Aorta (tissue), 5 donors: ENCODE measurements at regions not wholly inside any gene's neighbourhood (a gene's known extent, or its start where the extent isn't known, plus 50 kb on each side); places are given as distances from the start of the nearest gene placed in this dataset.
"Not testable (repeated sequence)": the region's sequence is repeated elsewhere in the genome, so short reads cannot be mapped to it uniquely, and the experiment has no call there.

Experiments used
- ATAC-seq: fragments of 200-7000 bp; cut with Tn5 transposase; one replicate; pipeline ENCODE4 v1.9.1; 2022; ENCODE audit warnings: moderate library complexity; ENCODE audit not compliant: low FRiP score
- DNase-seq, 2 donors: peaks; one replicate each; pipeline ENCODE4 v3.0.0-alpha.2; 2020
- H3K27ac ChIP-seq, 2 donors: one replicate each; pipeline ENCODE4 v1.5.1; 2013; ENCODE audit warnings: low read length in 2 of 2, mild to moderate bottlenecking in 2 of 2, moderate library complexity in 2 of 2, control low read depth in 1 of 2, inconsistent platforms in 1 of 2, low read depth in 1 of 2
- H3K27me3 ChIP-seq, 2 donors: one replicate each; pipeline ENCODE4 v1.6.1; 2013; ENCODE audit warnings: control low read depth in 1 of 2, low read length in 1 of 2, mild to moderate bottlenecking in 1 of 2, moderate library complexity in 1 of 2; ENCODE audit not compliant: insufficient read depth in 2 of 2, control insufficient read depth in 1 of 2
- H3K36me3 ChIP-seq, 2 donors: one replicate each; pipeline ENCODE4 v1.6.1; 2013; ENCODE audit warnings: control low read depth in 1 of 2, low read length in 1 of 2, mild to moderate bottlenecking in 1 of 2; ENCODE audit not compliant: insufficient read depth in 2 of 2, control insufficient read depth in 1 of 2
- H3K4me1 ChIP-seq, 2 donors: one replicate each; pipeline ENCODE4 v1.6.1; 2013; ENCODE audit warnings: low read length in 2 of 2, control low read depth in 1 of 2, mild to moderate bottlenecking in 1 of 2, moderate library complexity in 1 of 2; ENCODE audit not compliant: insufficient read depth in 2 of 2, control insufficient read depth in 1 of 2
- H3K4me3 ChIP-seq, 2 donors: one replicate each; pipeline ENCODE4 v1.5.1; 2013; ENCODE audit warnings: low read length in 2 of 2, control low read depth in 1 of 2, mild to moderate bottlenecking in 1 of 2
- H3K9me3 ChIP-seq: one replicate; pipeline ENCODE4 v1.6.1; 2013; ENCODE audit warnings: mild to moderate bottlenecking, low read length; ENCODE audit not compliant: control insufficient read depth
- WGBS, 2 donors: extraction: QIAGEN DNeasy Blood & Tissue Kit; methylation state at CpG; one replicate each; pipeline ENCODE4 v1.1.7; 2013; 5-methylcytosine and 5-hydroxymethylcytosine counted together
- intact Hi-C, 2 donors: fragments of 100-400 bp; cut with DNase I; formaldehyde crosslinking; loops; one replicate each; pipeline versions ENCODE4 v1.14.2 to v1.15.0; 2022
- donor health status: healthy with polysubstance abuse.
- donor health status: Bipolar disorder and iron deficiency.
- donor health status: DM: no; HTN: no; CAD: no.
- donor health status: DM: no; HTN: no; CAD: no.
- donor health status: DM: yes; HTN: yes; CAD: no.

GRCh38 chr11:100607761-100608160 lies 79.3 kb upstream of the ARHGAP42 start:
- not testable (repeated sequence) for ATAC-seq, DNase-seq

GRCh38 chr11:100612766-100613165 lies 74.3 kb upstream of the ARHGAP42 start:
- intact Hi-C loops = no loop called here
- WGBS, 2 donors = 28 to 35% methylated on average over 2 of the region's 2 CpGs
- ATAC-seq (no peak), DNase-seq (no peak)
- Histone ChIP-seq H3K9me3 (peaks cover 2% of the 10 kb centered on the region), H3K4me1 (no peaks in the 10 kb centered on the region), H3K27me3 (no peaks in the 10 kb centered on the region), H3K4me3 (no peak overlapping the region), H3K36me3 (no peaks in the 10 kb centered on the region), H3K27ac (no peak overlapping the region)

More at GRCh38 chr11:100607761-100608160, 79.3 kb upstream of the ARHGAP42 start:
- H3K4me1 ChIP-seq, H3K27ac ChIP-seq, H3K4me3 ChIP-seq, H3K9me3 ChIP-seq, intact Hi-C loops, H3K27me3 ChIP-seq, H3K36me3 ChIP-seq: not testable (repeated sequence)

DNA sequence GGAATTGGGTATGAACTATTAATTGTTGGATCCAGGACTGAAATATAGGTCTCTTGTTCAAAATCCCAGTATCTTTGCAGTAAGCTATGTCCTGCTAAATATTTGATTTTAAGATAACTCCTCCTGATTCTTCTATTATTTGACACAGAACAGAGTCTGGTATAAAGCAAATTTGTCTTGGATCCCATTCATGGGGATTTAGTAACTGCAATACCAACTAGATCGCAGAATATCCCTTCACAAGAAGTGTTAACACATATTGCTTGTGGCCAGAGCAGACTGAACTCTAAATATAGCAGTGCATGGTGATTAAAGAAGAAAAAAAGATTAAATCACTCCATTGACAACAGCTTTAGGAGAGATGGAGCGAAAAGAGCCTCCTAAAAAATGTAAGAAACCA lies 68.2 kb upstream of the ARHGAP42 start:
- no peak overlapping the region for H3K4me3 ChIP-seq
- no peak overlapping the region for H3K27ac ChIP-seq
- WGBS, 2 donors = 16 to 21% methylated on average over 2 of the region's 2 CpGs
- H3K36me3 ChIP-seq = no peaks in the 10 kb centered on the region
- DNase-seq (no peak), ATAC-seq (no peak)
- H3K9me3 ChIP-seq = peaks cover 6% of the 10 kb centered on the region
- H3K4me1 ChIP-seq = peaks cover 0 to 1% of the 10 kb centered on the region in 2 donors
- intact Hi-C loops = no loop called here
- no peaks in the 10 kb centered on the region for H3K27me3 ChIP-seq

DNA sequence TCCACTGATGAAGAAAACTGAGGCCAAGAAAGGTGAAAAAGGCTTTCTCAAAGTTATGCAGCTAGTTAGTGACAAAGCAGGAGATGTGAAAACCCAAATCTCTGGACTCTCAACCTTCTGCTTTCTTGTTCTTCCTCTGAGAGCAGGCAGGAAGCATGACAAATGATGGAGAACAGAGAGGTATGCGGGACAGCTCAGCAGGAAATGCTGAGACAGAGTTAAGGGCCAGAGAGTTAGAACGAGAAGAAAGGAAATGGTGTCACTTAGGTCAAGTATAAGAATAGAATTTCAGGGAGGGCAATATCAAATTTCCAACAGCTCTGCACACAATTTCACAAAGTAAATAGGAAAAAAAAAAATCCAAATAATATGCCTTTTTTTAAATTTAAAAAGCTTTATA lies 67.6 kb upstream of the ARHGAP42 start:
- Histone ChIP-seq H3K4me3 (no peak overlapping the region), H3K4me1 (peaks cover 0 to 1% of the 10 kb centered on the region in 2 donors), H3K27ac (no peak overlapping the region), H3K9me3 (peaks cover 6% of the 10 kb centered on the region), H3K36me3 (no peaks in the 10 kb centered on the region), H3K27me3 (no peaks in the 10 kb centered on the region)
- intact Hi-C loops = no loop called here
- ATAC-seq (no peak), DNase-seq (no peak)
- WGBS, 2 donors = 6 to 14% methylated on average over 2 of the region's 2 CpGs

DNA sequence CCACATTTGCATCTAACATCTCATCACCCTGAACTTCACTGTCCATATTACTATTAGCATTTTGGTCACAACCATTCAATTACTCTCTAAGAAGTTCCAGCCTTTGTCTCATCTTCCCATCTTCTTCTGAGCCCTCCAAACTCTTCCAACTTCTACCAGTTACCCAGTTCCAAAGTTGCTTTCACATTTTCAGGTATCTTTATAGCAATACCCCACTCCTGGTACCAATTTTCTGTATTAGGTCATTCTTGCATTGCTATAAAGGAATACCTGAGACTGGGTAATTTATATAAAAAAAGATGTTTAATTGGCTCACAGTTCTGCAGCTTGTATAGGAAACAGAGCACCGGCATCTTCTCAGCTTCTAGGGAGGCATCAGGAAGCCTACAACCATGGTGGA lies 64.7 kb upstream of the ARHGAP42 start:
- DNase-seq (no peak), ATAC-seq (no peak)
- H3K36me3 ChIP-seq = no peaks in the 10 kb centered on the region
- intact Hi-C loops = no loop called here
- peaks cover 6% of the 10 kb centered on the region for H3K9me3 ChIP-seq
- 95 to 100% methylated on average over 1 of the region's 1 CpG for WGBS, 2 donors
- peaks cover 0 to 1% of the 10 kb centered on the region in 2 donors for H3K4me1 ChIP-seq
- H3K27ac ChIP-seq = no peak overlapping the region
- H3K4me3 ChIP-seq = no peak overlapping the region
- H3K27me3 ChIP-seq = no peaks in the 10 kb centered on the region

GRCh38 chr11:100624346-100624745 lies 62.7 kb upstream of the ARHGAP42 start:
- 88 to 92% methylated on average over 2 of the region's 2 CpGs for WGBS, 2 donors
- Histone ChIP-seq H3K27me3 (no peaks in the 10 kb centered on the region), H3K9me3 (peaks cover 6% of the 10 kb centered on the region), H3K27ac (no peak overlapping the region), H3K4me3 (no peak overlapping the region), H3K36me3 (no peaks in the 10 kb centered on the region), H3K4me1 (peaks cover 0 to 1% of the 10 kb centered on the region in 2 donors)
- no peak for DNase-seq
- ATAC-seq = no peak
- intact Hi-C loops = no loop called here

- H3K27me3 ChIP-seq = no peaks in the 10 kb centered on the region
- intact Hi-C loops = no loop called here
- no peaks in the 10 kb centered on the region for H3K4me1 ChIP-seq
- ATAC-seq = no peak
- H3K4me3 ChIP-seq = no peak overlapping the region
- no peak for DNase-seq
- WGBS, 2 donors = 59 to 67% methylated on average over 4 of the region's 4 CpGs
- H3K9me3 ChIP-seq = peaks cover 6% of the 10 kb centered on the region
- no peaks in the 10 kb centered on the region for H3K36me3 ChIP-seq
- no peak overlapping the region for H3K27ac ChIP-seq
Observed at GRCh38 chr11:100625041-100625440, 62.0 kb upstream of the ARHGAP42 start.

DNA sequence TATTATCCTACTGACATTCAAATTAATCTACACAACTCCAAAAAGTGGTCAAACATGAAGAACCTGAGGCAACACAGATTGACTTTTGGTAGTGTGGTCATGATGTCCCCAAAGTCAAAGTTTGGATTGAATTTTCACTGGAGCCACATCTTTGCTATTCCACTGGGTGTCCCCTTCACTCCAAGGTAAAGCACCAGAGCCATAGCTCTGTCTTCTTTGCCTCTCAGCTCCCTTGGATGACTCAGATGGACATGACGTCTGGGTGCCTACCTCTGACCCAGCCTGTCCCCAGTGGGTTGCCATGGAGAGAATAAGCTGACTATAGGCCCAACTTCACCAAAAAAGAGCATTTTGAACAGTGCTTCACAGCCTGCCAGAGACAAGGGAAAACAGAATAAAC lies 57.4 kb upstream of the ARHGAP42 start:
- Histone ChIP-seq H3K9me3 (no peaks in the 10 kb centered on the region), H3K27ac (no peak overlapping the region), H3K36me3 (no peaks in the 10 kb centered on the region), H3K27me3 (no peaks in the 10 kb centered on the region), H3K4me1 (peaks cover 0 to 9% of the 10 kb centered on the region in 2 donors), H3K4me3 (no peak overlapping the region)
- WGBS, 2 donors = 54 to 57% methylated on average over 1 of the region's 1 CpG
- DNase-seq (no peak), ATAC-seq (no peak)
- intact Hi-C loops = no loop called here

DNA sequence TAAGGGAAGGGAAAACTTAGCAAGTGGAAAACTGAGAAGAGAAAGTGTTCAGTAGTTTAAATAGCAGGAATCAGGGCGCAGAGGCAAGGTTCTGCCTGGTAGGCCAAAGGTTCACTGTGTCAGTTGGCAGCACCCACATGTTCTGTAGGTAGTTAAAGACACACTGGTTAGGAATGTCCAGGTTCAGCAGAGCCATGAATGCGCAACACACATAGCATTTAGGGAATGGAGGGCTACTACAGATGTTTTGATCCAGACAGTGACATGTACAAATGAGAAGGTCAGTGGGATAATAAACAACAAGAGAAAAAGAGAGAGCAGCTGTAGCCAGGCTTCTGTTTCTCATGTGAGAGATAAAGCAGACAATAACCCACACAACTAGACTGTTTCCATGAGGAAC lies 56.2 kb upstream of the ARHGAP42 start:
- ATAC-seq = no peak
- no peak overlapping the region for H3K27ac ChIP-seq
- no peaks in the 10 kb centered on the region for H3K36me3 ChIP-seq
- WGBS, 2 donors = 97% methylated on average over 2 of the region's 2 CpGs
- H3K9me3 ChIP-seq = no peaks in the 10 kb centered on the region
- intact Hi-C loops = no loop called here
- DNase-seq = no peak
- H3K4me3 ChIP-seq = no peak overlapping the region
- no peaks in the 10 kb centered on the region for H3K27me3 ChIP-seq
- H3K4me1 ChIP-seq = peaks cover 0 to 9% of the 10 kb centered on the region in 2 donors
